Neural progenitor cell (in vitro differentiated cells): ENCODE measurements at regions not wholly inside any gene's neighbourhood (a gene's known extent, or its start where the extent isn't known, plus 50 kb on each side); places are given as distances from the start of the nearest gene placed in this dataset.

ENCODE experiments used
- DNase-seq: peaks from one replicate; pipeline ENCODE4 v3.0.0-alpha.2; 2016; ENCODE audit warnings: low spot score
- H2AFZ ChIP-seq: fragments of 200-600 bp; sonication (generic); replicated peaks from 2 replicates; pipeline ENCODE4 v1.6.1; 2016; ENCODE audit warnings: antibody characterized with exemption
- H3F3A ChIP-seq: fragments of 200-600 bp; sonication (generic); 2 replicates; pipeline ENCODE4 v1.6.1; 2016; ENCODE audit warnings: antibody characterized with exemption, low read depth
- H3K27ac ChIP-seq: fragments of 200-600 bp; sonication (generic); 2 replicates; pipeline ENCODE4 v1.5.1; 2016; ENCODE audit warnings: mild to moderate bottlenecking
- H3K27me3 ChIP-seq: fragments of 200-600 bp; sonication (generic); 2 replicates; pipeline ENCODE4 v1.6.1; 2016; ENCODE audit warnings: mild to moderate bottlenecking, moderate library complexity
- H3K36me3 ChIP-seq: fragments of 200-600 bp; sonication (generic); 2 replicates; pipeline ENCODE4 v1.5.1; 2016
- H3K4me1 ChIP-seq: fragments of 200-600 bp; sonication (generic); 2 replicates; pipeline ENCODE4 v1.6.1; 2016; ENCODE audit warnings: mixed run types
- H3K4me2 ChIP-seq: fragments of 200-600 bp; sonication (generic); 2 replicates; pipeline ENCODE4 v1.6.1; 2016
- H3K4me3 ChIP-seq: fragments of 200-600 bp; sonication (generic); 2 replicates; pipeline ENCODE4 v1.5.1; 2016
- H3K79me2 ChIP-seq: fragments of 200-600 bp; sonication (generic); 2 replicates; pipeline ENCODE4 v1.6.1; 2016; ENCODE audit warnings: low read depth
- H3K9ac ChIP-seq: fragments of 200-600 bp; sonication (generic); 2 replicates; pipeline ENCODE4 v1.6.1; 2016
- H3K9me3 ChIP-seq: fragments of 200-600 bp; sonication (generic); 2 replicates; pipeline ENCODE4 v1.5.1; 2016; ENCODE audit warnings: low read depth
- H4K20me1 ChIP-seq: fragments of 200-600 bp; sonication (generic); 2 replicates; pipeline ENCODE4 v1.6.1; 2016; ENCODE audit warnings: low read depth
- H3K27ac Mint-ChIP-seq: 3 replicates; pipeline ENCODE4 v1.8.0; 2021; ENCODE audit warnings: mixed read lengths
- H3K27me3 Mint-ChIP-seq: 2 replicates; pipeline ENCODE4 v1.8.0; 2022; ENCODE audit warnings: low read depth, mild to moderate bottlenecking, inconsistent platforms, moderate library complexity, mixed read lengths; ENCODE audit not compliant: insufficient read depth
- H3K36me3 Mint-ChIP-seq: 3 replicates; pipeline ENCODE4 v1.8.0; 2021; ENCODE audit warnings: mixed read lengths
- H3K4me1 Mint-ChIP-seq: 3 replicates; pipeline ENCODE4 v1.8.0; 2021; ENCODE audit warnings: mixed read lengths
- H3K4me3 Mint-ChIP-seq: 3 replicates; pipeline ENCODE4 v1.8.0; 2021; ENCODE audit warnings: mild to moderate bottlenecking, moderate library complexity, mixed read lengths
- H3K9me3 Mint-ChIP-seq: 3 replicates; pipeline ENCODE4 v1.8.0; 2020; ENCODE audit warnings: mixed read lengths
- EZH2 ChIP-seq: fragments of 200-600 bp; sonication (generic); IDR thresholded peaks from 2 replicates; pipeline ENCODE4 v1.6.1; 2017; ENCODE audit warnings: antibody characterized with exemption, mild to moderate bottlenecking, moderate library complexity
- EZH2phosphoT487 ChIP-seq: fragments of 200-600 bp; sonication (generic); IDR thresholded peaks from 2 replicates; pipeline ENCODE4 v1.6.1; 2017; ENCODE audit warnings: antibody characterized with exemption
- TF ChIP-seq, protein P1 (sequence below): fragments of 200-600 bp; sonication (generic); IDR thresholded peaks from 2 replicates; pipeline ENCODE4 v1.5.1; 2017; ENCODE audit warnings: antibody characterized with exemption, mild to moderate bottlenecking

DNA sequence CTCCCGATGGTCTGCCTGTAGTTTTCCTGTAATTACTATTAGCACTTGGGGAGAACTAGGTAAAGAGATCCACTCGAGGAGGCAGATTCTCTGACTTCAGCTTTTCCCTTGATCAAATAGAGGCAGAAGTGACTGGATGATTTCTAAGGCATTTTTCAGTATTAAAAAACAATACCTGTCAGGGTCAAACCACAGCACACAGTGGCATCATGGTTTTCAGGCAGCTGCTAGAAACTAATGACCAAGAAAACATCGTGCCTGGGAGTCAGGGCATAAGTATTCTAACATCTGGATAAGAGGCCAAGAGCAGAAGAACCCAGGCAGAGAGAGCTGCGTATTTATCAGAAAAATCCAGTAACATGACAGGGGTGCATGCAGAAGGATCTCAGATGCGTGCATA, 419.9 kb downstream of the TUSC7 start:
- Mint-ChIP-seq H3K4me3 (no peak overlapping the region), H3K36me3 (no peaks in the 10 kb centered on the region), H3K27me3 (no peaks in the 10 kb centered on the region), H3K4me1 (peaks cover 9% of the 10 kb centered on the region), H3K27ac (no peak overlapping the region), H3K9me3 (no peaks in the 10 kb centered on the region)
- H3K4me1 ChIP-seq: no peaks in the 10 kb centered on the region
- no peaks in the 10 kb centered on the region for H3K36me3 ChIP-seq
- no peaks in the 10 kb centered on the region for H4K20me1 ChIP-seq
- no peaks in the 10 kb centered on the region for H3K27me3 ChIP-seq
- no peak overlapping the region for H3K4me3 ChIP-seq
- no peak overlapping the region for H3K4me2 ChIP-seq
- no peak overlapping the region for H3K27ac ChIP-seq
- TF ChIP-seq EZH2: no peak
- TF ChIP-seq EZH2phosphoT487: no peak
- TF ChIP-seq, protein P1, sequence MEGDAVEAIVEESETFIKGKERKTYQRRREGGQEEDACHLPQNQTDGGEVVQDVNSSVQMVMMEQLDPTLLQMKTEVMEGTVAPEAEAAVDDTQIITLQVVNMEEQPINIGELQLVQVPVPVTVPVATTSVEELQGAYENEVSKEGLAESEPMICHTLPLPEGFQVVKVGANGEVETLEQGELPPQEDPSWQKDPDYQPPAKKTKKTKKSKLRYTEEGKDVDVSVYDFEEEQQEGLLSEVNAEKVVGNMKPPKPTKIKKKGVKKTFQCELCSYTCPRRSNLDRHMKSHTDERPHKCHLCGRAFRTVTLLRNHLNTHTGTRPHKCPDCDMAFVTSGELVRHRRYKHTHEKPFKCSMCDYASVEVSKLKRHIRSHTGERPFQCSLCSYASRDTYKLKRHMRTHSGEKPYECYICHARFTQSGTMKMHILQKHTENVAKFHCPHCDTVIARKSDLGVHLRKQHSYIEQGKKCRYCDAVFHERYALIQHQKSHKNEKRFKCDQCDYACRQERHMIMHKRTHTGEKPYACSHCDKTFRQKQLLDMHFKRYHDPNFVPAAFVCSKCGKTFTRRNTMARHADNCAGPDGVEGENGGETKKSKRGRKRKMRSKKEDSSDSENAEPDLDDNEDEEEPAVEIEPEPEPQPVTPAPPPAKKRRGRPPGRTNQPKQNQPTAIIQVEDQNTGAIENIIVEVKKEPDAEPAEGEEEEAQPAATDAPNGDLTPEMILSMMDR: no peak
- no peak for DNase-seq
- no peaks in the 10 kb centered on the region for H3K79me2 ChIP-seq
- H2AFZ ChIP-seq: no peak overlapping the region
- H3K9ac ChIP-seq: no peak overlapping the region
- no peaks in the 10 kb centered on the region for H3F3A ChIP-seq
- no peaks in the 10 kb centered on the region for H3K9me3 ChIP-seq

DNA sequence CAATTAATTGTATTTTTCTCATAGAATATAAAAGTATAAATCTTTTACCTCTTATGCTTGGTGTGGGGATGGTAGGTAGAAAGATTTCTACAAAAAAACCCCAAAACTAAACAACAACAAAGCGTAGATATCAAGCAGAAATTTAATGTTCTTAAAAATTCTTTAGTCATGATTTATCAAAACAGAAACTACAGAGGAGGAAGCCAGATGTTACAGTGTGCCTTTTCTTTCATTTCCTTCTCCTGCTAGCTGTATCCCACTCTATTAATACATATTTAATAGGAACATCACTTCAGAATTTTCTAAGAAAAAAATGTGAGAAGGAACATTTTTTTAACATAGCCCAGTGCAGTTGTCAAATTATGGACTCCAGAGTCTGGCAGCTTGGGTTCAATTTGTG, 420.6 kb downstream of the TUSC7 start:
- Histone ChIP-seq H3K9me3 (no peaks in the 10 kb centered on the region), H3K4me2 (no peak overlapping the region), H3F3A (no peaks in the 10 kb centered on the region), H2AFZ (no peak overlapping the region), H4K20me1 (no peaks in the 10 kb centered on the region), H3K9ac (no peak overlapping the region), H3K4me3 (no peak overlapping the region), H3K36me3 (no peaks in the 10 kb centered on the region), H3K27ac (no peak overlapping the region), H3K27me3 (no peaks in the 10 kb centered on the region), H3K79me2 (no peaks in the 10 kb centered on the region), H3K4me1 (no peaks in the 10 kb centered on the region)
- no peak for DNase-seq
- Mint-ChIP-seq H3K4me1 (peaks cover 13% of the 10 kb centered on the region), H3K4me3 (no peak overlapping the region), H3K27ac (no peak overlapping the region), H3K36me3 (no peaks in the 10 kb centered on the region), H3K27me3 (no peaks in the 10 kb centered on the region), H3K9me3 (no peaks in the 10 kb centered on the region)
- no peak for TF ChIP-seq EZH2
- TF ChIP-seq EZH2phosphoT487: no peak
- TF ChIP-seq, protein P1: no peak

DNA sequence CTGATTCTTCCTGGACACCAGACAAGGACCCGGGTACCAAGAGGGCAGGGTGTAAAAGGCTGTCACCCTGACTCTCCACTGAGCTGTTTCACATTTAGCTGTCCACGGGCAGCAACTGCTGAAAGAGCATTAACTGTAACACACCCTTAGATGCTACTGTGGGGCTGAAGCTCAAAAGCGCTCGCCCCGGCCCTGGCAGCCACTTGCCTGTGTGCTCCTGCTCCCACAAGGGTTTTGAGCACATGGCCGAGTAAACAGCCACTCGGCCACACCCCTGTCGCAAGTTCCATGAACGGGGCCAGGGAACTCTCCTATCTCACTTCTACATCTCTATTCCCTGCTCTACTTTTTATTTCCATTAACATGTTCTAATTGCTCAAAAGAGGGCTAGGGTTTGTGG, 421.7 kb downstream of the TUSC7 start:
- DNase-seq: no peak
- no peaks in the 10 kb centered on the region for H3F3A ChIP-seq
- Mint-ChIP-seq H3K36me3 (no peaks in the 10 kb centered on the region), H3K9me3 (no peaks in the 10 kb centered on the region), H3K27ac (no peak overlapping the region), H3K27me3 (no peaks in the 10 kb centered on the region), H3K4me1 (peaks cover 19% of the 10 kb centered on the region), H3K4me3 (no peak overlapping the region)
- no peak overlapping the region for H3K9ac ChIP-seq
- H3K79me2 ChIP-seq: no peaks in the 10 kb centered on the region
- H3K9me3 ChIP-seq: no peaks in the 10 kb centered on the region
- H3K4me1 ChIP-seq: no peaks in the 10 kb centered on the region
- H3K27ac ChIP-seq: no peak overlapping the region
- H3K4me2 ChIP-seq: no peak overlapping the region
- H3K36me3 ChIP-seq: no peaks in the 10 kb centered on the region
- peak overlapping the region; percentile 28 for H2AFZ ChIP-seq
- H4K20me1 ChIP-seq: no peaks in the 10 kb centered on the region
- H3K27me3 ChIP-seq: no peaks in the 10 kb centered on the region
- H3K4me3 ChIP-seq: no peak overlapping the region
- no peak for TF ChIP-seq EZH2phosphoT487
- TF ChIP-seq, protein P1: no peak
- no peak for TF ChIP-seq EZH2

DNA sequence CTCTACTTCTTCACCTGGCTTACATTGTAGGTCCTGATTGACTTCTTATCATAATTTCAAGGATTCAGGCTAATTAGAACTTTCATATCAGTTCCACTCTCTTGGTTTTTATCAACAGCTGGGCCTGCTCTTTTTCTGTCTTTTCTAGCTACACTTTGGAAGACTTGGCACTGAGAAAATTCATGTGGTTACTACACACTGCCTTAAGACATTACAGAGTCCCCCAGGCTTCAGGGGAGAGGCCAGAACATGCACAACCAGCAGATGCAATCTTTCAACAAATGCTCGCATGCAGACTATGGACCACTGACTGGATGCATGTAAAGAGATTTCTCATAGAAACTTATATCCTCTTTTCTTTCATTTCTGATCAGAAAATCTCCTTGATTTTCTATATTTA, 423.5 kb downstream of the TUSC7 start:
- Histone ChIP-seq H3K9ac (no peak overlapping the region), H2AFZ (no peak overlapping the region), H3K27me3 (no peaks in the 10 kb centered on the region), H4K20me1 (no peaks in the 10 kb centered on the region), H3F3A (no peaks in the 10 kb centered on the region), H3K4me1 (no peaks in the 10 kb centered on the region), H3K4me2 (no peak overlapping the region), H3K27ac (no peak overlapping the region), H3K4me3 (no peak overlapping the region), H3K79me2 (no peaks in the 10 kb centered on the region), H3K36me3 (no peaks in the 10 kb centered on the region), H3K9me3 (no peaks in the 10 kb centered on the region)
- Mint-ChIP-seq H3K27me3 (no peaks in the 10 kb centered on the region), H3K4me3 (no peak overlapping the region), H3K4me1 (peaks cover 32% of the 10 kb centered on the region), H3K9me3 (no peaks in the 10 kb centered on the region), H3K27ac (no peak overlapping the region), H3K36me3 (no peaks in the 10 kb centered on the region)
- TF ChIP-seq EZH2phosphoT487 (no peak), EZH2 (no peak)
- TF ChIP-seq, protein P1: no peak
- DNase-seq: no peak
